WTC11 (cell line): ENCODE measurements at regions not wholly inside any gene's neighbourhood (a gene's known extent, or its start where the extent isn't known, plus 50 kb on each side); places are given as distances from the start of the nearest gene placed in this dataset.

Experiments used
- CTCF ChIP-seq: fragments of 200-600 bp; IDR thresholded peaks from 2 replicates; pipeline ENCODE4 v1.8.0; 2022; ENCODE audit warnings: antibody characterized with exemption
- ESRRA ChIP-seq: sonication (generic); formaldehyde crosslinking; IDR thresholded peaks from 2 replicates; pipeline ENCODE4 v1.8.1; 2022; ENCODE audit warnings: mild to moderate bottlenecking, missing genetic modification reagents, borderline replicate concordance
- ETV6 ChIP-seq: sonication (generic); formaldehyde crosslinking; IDR thresholded peaks from 2 replicates; pipeline ENCODE4 v1.8.1; 2022; ENCODE audit warnings: mild to moderate bottlenecking, missing genetic modification reagents
- JUN ChIP-seq: sonication (generic); formaldehyde crosslinking; IDR thresholded peaks from 2 replicates; pipeline ENCODE4 v1.8.0; 2023; ENCODE audit warnings: mild to moderate bottlenecking, missing genetic modification reagents
- NFATC4 ChIP-seq: fragments of 250-450 bp; sonication (Bioruptor Pico); IDR thresholded peaks from 2 replicates; pipeline ENCODE4 v1.9.0; 2021; ENCODE audit warnings: mild to moderate bottlenecking
- USF1 ChIP-seq: sonication (generic); formaldehyde crosslinking; IDR thresholded peaks from 2 replicates; pipeline ENCODE4 v1.8.0; 2022; ENCODE audit warnings: mild to moderate bottlenecking, missing genetic modification reagents
- USF2 ChIP-seq: sonication (generic); formaldehyde crosslinking; IDR thresholded peaks from 2 replicates; pipeline ENCODE4 v1.8.1; 2023; ENCODE audit warnings: mild to moderate bottlenecking, missing genetic modification reagents, moderate library complexity
- ZMAT4 ChIP-seq: fragments of 250-450 bp; sonication (Bioruptor Pico); IDR thresholded peaks from 2 replicates; pipeline ENCODE4 v1.9.0; 2021; ENCODE audit warnings: mild to moderate bottlenecking

- TF ChIP-seq ZMAT4, result no peak
- no peak for TF ChIP-seq USF2
- TF ChIP-seq CTCF, result no peak
- no peak for TF ChIP-seq NFATC4 (CRISPR knock-in tag)
- TF ChIP-seq USF1 (CRISPR knock-in tag), result no peak
- no peak for TF ChIP-seq ETV6
- TF ChIP-seq ESRRA (CRISPR knock-in tag), result no peak
- no peak for TF ChIP-seq JUN (CRISPR knock-in tag)
Observed at GRCh38 chr10:21194510-21194993, 297.4 kb upstream of the NEBL start.
